HepG2 (cell line): ENCODE measurements at regions not wholly inside any gene's neighbourhood (a gene's known extent, or its start where the extent isn't known, plus 50 kb on each side); places are given as distances from the start of the nearest gene placed in this dataset.

ENCODE experiments used
- CTCF ChIP-seq: sonication (generic); formaldehyde crosslinking; IDR thresholded peaks from 2 replicates; pipeline ENCODE4 v1.5.0; 2020; ENCODE audit warnings: mild to moderate bottlenecking, missing genetic modification reagents, moderate library complexity
- DNMT1 ChIP-seq: sonication (generic); formaldehyde crosslinking; IDR thresholded peaks from 2 replicates; pipeline ENCODE4 v1.5.1; 2020; ENCODE audit warnings: mild to moderate bottlenecking, missing genetic modification reagents
- EZH2 ChIP-seq: conservative IDR thresholded peaks from 2 replicates; pipeline ENCODE4 v1.6.1; 2012; ENCODE audit warnings: mild to moderate bottlenecking, low read depth, low read length, moderate library complexity
- IRF2 ChIP-seq: IDR thresholded peaks from 2 replicates; pipeline ENCODE4 v1.6.1; 2018; ENCODE audit warnings: missing genetic modification reagents, missing compliant biosample characterization
- NBN ChIP-seq: fragments of 450-650 bp; conservative IDR thresholded peaks from 2 replicates; pipeline ENCODE4 v1.6.1; 2017
- RELA ChIP-seq: sonication (generic); formaldehyde crosslinking; IDR thresholded peaks from 2 replicates; pipeline ENCODE4 v1.4.0; 2020; ENCODE audit warnings: missing genetic modification reagents
- REST ChIP-seq, 2 experiments: IDR thresholded peaks; 2 replicates each; pipeline ENCODE4 v1.6.1; 2011 to 2012; ENCODE audit warnings: low read length in 2 of 2, borderline replicate concordance in 1 of 2, low read depth in 1 of 2, mild to moderate bottlenecking in 1 of 2, moderate library complexity in 1 of 2
- TAF1 ChIP-seq: sonication (generic); formaldehyde crosslinking; IDR thresholded peaks from 2 replicates; pipeline ENCODE4 v1.4.0; 2020; ENCODE audit warnings: missing genetic modification reagents
- TCF12 ChIP-seq, 2 experiments: fragments of 450-650 bp in 1 of 2; sonication (generic) in 1 of 2; formaldehyde crosslinking in 1 of 2; IDR thresholded peaks; 2 replicates each; pipeline versions ENCODE4 v1.6.1 to v1.8.0; 2017 to 2022; ENCODE audit warnings: antibody characterized with exemption in 1 of 2, mild to moderate bottlenecking in 1 of 2, missing genetic modification reagents in 1 of 2, moderate library complexity in 1 of 2
- TCF7L2 ChIP-seq: IDR thresholded peaks from 2 replicates; pipeline ENCODE4 v1.6.1; 2011; ENCODE audit warnings: mild to moderate bottlenecking, low read depth, low read length, moderate library complexity
- ZNF512B ChIP-seq: sonication (generic); formaldehyde crosslinking; IDR thresholded peaks from 2 replicates; pipeline ENCODE4 v1.5.1; 2020; ENCODE audit warnings: missing genetic modification reagents, mild to moderate bottlenecking, borderline replicate concordance

GRCh38 chr10:121137533-121137932 lies 286.4 kb downstream of the WDR11 start:
- TF ChIP-seq DNMT1, result no peak
- TF ChIP-seq NBN, result no peak
- no peak for TF ChIP-seq REST (IDR thresholded peaks at IDR 0.05; ENCODE audit: borderline replicate concordance in 1 of 2, low read depth in 1 of 2, low read length in 2 of 2)
- TF ChIP-seq IRF2 (CRISPR knock-in tag), result no peak
- TF ChIP-seq ZNF512B (CRISPR knock-in tag), result no peak
- no peak for TF ChIP-seq TCF12 (IDR thresholded peaks at IDR 0.05)
- TF ChIP-seq TCF12 (CRISPR knock-in tag; IDR thresholded peaks at IDR 0.05), result no peak
- no peak for TF ChIP-seq EZH2
- no peak for TF ChIP-seq RELA
- TF ChIP-seq CTCF (CRISPR knock-in tag), result no peak
- TF ChIP-seq TCF7L2, result no peak
- no peak for TF ChIP-seq TAF1
